Dermis blood vessel endothelial cell (primary cell): ENCODE measurements at regions not wholly inside any gene's neighbourhood (a gene's known extent, or its start where the extent isn't known, plus 50 kb on each side); places are given as distances from the start of the nearest gene placed in this dataset.
A peak's percentile ranks its signal among the peaks of the same experiment; 100 is the strongest.
"Not testable (repeated sequence)": the region's sequence is repeated elsewhere in the genome, so short reads cannot be mapped to it uniquely, and the experiment has no call there.

ENCODE experiments used
- DNase-seq: peaks from one replicate; pipeline ENCODE4 v3.0.0; 2010

- DNase-seq: peak; percentile 88
These were observed 109.0 kb upstream of the ADAMTS9 start for GRCh38 chr3:64796607-64797399.

GRCh38 chr3:64792445-64792844 is 104.6 kb upstream of the ADAMTS9 start:
- no peak for DNase-seq

- DNase-seq: no peak
These were observed 101.3 kb upstream of the ADAMTS9 start for GRCh38 chr3:64789111-64789510.

- no peak for DNase-seq
These were observed 95.4 kb upstream of the ADAMTS9 start for GRCh38 chr3:64783200-64783599.

GRCh38 chr3:64780923-64781322 is 93.1 kb upstream of the ADAMTS9 start:
- DNase-seq: not testable (repeated sequence)

GRCh38 chr3:64773137-64773536 is 85.3 kb upstream of the ADAMTS9 start:
- no peak for DNase-seq

GRCh38 chr3:64766440-64766839 is 78.6 kb upstream of the ADAMTS9 start:
- peak; percentile 5 for DNase-seq

GRCh38 chr3:64765947-64766346 is 78.1 kb upstream of the ADAMTS9 start:
- DNase-seq: no peak

GRCh38 chr3:64764386-64764929 is 76.7 kb upstream of the ADAMTS9 start:
- DNase-seq: no peak

- DNase-seq: peak; percentile 18
These were observed 76.2 kb upstream of the ADAMTS9 start for GRCh38 chr3:64763980-64764379.

- DNase-seq: no peak
These were observed 73.9 kb upstream of the ADAMTS9 start for GRCh38 chr3:64761729-64762128.

GRCh38 chr3:64760258-64760657 is 72.5 kb upstream of the ADAMTS9 start:
- DNase-seq: no peak

GRCh38 chr3:64759811-64760210 is 72.0 kb upstream of the ADAMTS9 start:
- no peak for DNase-seq

GRCh38 chr3:64756398-64756986 is 68.7 kb upstream of the ADAMTS9 start:
- no peak for DNase-seq

- DNase-seq: no peak
These were observed 60.6 kb upstream of the ADAMTS9 start for GRCh38 chr3:64748244-64748904.

GRCh38 chr3:64747679-64748078 is 59.9 kb upstream of the ADAMTS9 start:
- DNase-seq: no peak

GRCh38 chr3:64743887-64744243 is 56.1 kb upstream of the ADAMTS9 start:
- DNase-seq: no peak

GRCh38 chr3:64743156-64743886 is 55.5 kb upstream of the ADAMTS9 start:
- no peak for DNase-seq

GRCh38 chr3:64741341-64741740 is 53.5 kb upstream of the ADAMTS9 start:
- DNase-seq: no peak

- DNase-seq: peak; percentile 57
These were observed 52.3 kb upstream of the ADAMTS9 start for GRCh38 chr3:64739971-64740631.
